GM18505 (cell line): ENCODE measurements at regions not wholly inside any gene's neighbourhood (a gene's known extent, or its start where the extent isn't known, plus 50 kb on each side); places are given as distances from the start of the nearest gene placed in this dataset.

ENCODE experiments used
- ATAC-seq: cut with Tn5 transposase; IDR thresholded peaks from one replicate; pipeline ENCODE4 v1.9.1; 2021; ENCODE audit not compliant: unreplicated experiment
- POLR2A ChIP-seq: IDR thresholded peaks from 4 replicates; pipeline ENCODE4 v1.6.1; 2011; ENCODE audit warnings: borderline replicate concordance; ENCODE audit not compliant: insufficient read depth, insufficient read length; ENCODE audit errors: extremely low read depth

- no peak for TF ChIP-seq POLR2A
- ATAC-seq, result peak; percentile 99
These were observed 155.5 kb upstream of the ACVR2A start for GRCh38 chr2:147689220-147689909.

GRCh38 chr2:147688242-147688641 is 156.6 kb upstream of the ACVR2A start:
- TF ChIP-seq POLR2A, result no peak
- ATAC-seq, result no peak

- no peak for TF ChIP-seq POLR2A
- ATAC-seq, result no peak
These were observed 158.5 kb upstream of the ACVR2A start for GRCh38 chr2:147686365-147686764.

- no peak for ATAC-seq
- TF ChIP-seq POLR2A, result no peak
These were observed 159.9 kb upstream of the ACVR2A start for GRCh38 chr2:147684903-147685302.

GRCh38 chr2:147683380-147683779 is 161.4 kb upstream of the ACVR2A start:
- no peak for TF ChIP-seq POLR2A
- ATAC-seq, result no peak

GRCh38 chr2:147681093-147681492 is 163.7 kb upstream of the ACVR2A start:
- TF ChIP-seq POLR2A, result no peak
- no peak for ATAC-seq

- TF ChIP-seq POLR2A, result no peak
- ATAC-seq, result no peak
These were observed 164.8 kb upstream of the ACVR2A start for GRCh38 chr2:147679955-147680531.

GRCh38 chr2:147679191-147679954 is 165.5 kb upstream of the ACVR2A start:
- TF ChIP-seq POLR2A, result no peak
- no peak for ATAC-seq

- no peak for TF ChIP-seq POLR2A
- no peak for ATAC-seq
These were observed 179.7 kb upstream of the ACVR2A start for GRCh38 chr2:147665105-147665504.

- peak; percentile 17 for ATAC-seq
- no peak for TF ChIP-seq POLR2A
These were observed 180.9 kb upstream of the ACVR2A start for GRCh38 chr2:147663962-147664361.

- peak; percentile 88 for ATAC-seq
These were observed 181.5 kb upstream of the ACVR2A start for GRCh38 chr2:147663153-147663961.

GRCh38 chr2:147662221-147662620 is 182.6 kb upstream of the ACVR2A start:
- no peak for TF ChIP-seq POLR2A
- ATAC-seq, result no peak

More at GRCh38 chr2:147663153-147663961, 181.5 kb upstream of the ACVR2A start:
- no peak for TF ChIP-seq POLR2A

GRCh38 chr2:147660680-147661079 is 184.1 kb upstream of the ACVR2A start:
- no peak for TF ChIP-seq POLR2A
- no peak for ATAC-seq
